Suppressor macrophage treated with lipopolysaccharide for 1 hour (primary cell): ENCODE measurements at regions not wholly inside any gene's neighbourhood (a gene's known extent, or its start where the extent isn't known, plus 50 kb on each side); places are given as distances from the start of the nearest gene placed in this dataset.

Source experiments
- DNase-seq, 3 donors: peaks; one replicate each; pipeline ENCODE4 v3.0.0-alpha.2; 2020 to 2022

DNA sequence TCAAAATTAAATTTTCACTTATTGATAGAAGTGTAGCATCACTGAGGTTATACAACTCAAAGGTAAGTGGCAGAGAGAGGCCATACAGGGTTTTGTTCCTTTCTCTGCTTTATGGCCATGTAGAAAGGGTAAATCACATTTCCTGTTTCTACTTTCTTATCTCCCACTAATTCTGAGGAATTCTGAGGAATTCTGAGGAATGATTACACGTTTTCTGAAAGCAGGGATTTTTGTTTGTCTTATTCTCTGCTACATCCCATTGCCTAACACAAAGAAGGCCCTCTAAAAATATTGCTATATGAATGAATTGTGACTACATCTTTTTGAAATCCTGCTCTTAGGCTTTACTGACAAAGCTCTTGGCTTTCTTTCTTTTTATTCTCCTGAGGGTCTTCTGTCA, 516.9 kb upstream of the ZNF608 start:
- DNase-seq: no peak

DNA sequence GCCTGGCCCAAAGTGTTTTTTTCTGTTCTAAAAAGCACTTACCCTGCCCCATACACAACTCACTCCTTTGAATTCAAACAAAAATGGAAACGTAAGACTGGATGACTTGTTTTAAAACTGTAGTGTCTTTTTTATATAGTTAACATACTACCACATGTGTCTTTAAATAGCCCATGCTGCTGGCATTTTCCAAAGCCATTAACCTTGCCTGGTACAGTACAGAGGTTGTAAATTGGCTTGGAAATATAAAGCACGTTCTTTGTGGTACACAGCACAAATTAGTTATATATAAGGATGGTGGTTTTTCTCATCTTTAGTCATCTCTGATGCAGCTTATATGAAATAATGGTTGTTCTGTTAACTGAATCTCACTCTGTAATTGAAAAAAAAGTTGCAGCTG, 519.7 kb upstream of the ZNF608 start:
- no peak for DNase-seq

DNA sequence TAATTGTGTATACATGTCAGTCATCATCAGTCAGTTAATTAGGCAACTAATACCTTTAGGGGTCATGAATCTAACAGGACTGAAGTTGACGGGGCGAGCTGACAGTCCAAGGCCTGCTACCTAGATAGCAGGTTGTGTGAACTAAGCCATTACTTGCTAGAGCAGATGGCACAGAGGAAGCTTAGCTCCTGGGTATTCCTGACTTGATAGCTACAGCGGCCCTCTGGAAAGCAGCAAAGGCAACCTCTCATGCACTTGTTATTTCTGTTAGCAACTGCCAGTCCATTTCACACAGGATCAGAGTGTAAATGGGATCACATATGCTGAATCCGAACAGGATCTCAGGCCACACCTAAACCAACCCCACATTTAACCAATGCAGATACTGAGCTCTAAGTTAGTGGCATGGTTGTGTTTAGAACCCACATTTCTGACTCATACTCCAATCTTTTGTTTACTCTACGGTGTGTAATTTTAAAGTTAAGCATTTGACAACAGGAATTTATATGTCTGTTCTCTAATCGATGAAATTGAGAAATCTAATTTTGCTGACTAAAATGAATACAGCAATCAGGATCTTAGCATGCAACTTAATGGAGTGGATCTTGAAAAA, 521.3 kb upstream of the ZNF608 start:
- no peak for DNase-seq

DNA sequence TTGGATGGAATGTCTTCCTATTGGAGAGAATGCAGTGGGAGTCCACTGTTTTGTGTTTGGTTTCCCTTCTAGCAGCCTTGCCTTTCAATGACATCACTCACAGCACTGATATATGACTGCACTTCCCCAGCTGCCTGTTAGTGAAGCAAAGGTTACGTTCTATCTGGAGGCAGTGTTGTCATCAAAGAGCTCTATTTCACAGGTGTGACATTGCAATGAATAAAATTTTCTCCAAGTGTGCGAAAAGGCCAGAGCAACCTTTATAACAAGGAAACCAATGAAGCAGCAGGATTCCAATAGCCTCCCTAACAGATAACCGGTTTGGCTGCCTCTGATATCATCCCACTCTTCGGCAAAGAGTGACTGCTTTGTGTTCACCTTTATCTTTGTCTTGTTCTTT, 523.5 kb upstream of the ZNF608 start:
- no peak for DNase-seq

DNA sequence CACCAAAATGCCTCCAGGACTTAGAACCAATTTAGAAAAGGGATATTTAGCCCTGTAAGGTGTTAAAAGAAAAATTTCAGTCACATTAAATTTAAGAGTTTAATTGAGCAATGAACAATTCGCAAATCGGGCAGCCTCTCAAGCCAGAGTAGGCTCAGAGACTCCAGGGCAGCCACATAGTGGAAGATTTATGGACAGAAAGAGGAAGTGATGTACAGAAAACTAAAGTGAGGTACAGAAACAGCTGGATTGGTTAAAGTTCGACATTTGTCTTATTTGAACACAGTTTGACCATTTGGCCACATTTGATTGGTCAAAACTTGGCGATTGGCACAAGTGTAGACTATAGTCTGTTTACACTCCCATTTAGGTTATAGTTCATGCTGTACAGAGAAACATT, 525.9 kb upstream of the ZNF608 start:
- DNase-seq: peak; percentile 5 to 20 (median 17)

DNA sequence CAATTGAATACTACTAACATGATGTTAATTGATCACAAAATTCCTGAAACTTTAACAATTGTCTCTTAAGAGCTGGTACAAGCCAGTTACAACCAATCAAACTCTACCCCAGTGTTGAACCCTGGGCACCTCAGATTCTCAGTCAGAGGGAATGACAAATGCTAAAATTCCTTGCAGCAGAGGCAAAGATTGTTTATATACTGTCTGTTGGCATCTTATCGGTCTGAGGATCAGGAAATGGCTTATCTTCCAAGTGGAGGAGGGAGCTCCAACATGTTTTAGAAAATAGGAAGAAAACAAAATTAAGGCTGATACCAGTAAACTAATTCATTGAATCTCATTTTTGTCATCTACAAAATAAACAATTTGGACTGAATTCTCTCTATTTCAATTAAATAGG, 527.8 kb upstream of the ZNF608 start:
- no peak for DNase-seq

DNA sequence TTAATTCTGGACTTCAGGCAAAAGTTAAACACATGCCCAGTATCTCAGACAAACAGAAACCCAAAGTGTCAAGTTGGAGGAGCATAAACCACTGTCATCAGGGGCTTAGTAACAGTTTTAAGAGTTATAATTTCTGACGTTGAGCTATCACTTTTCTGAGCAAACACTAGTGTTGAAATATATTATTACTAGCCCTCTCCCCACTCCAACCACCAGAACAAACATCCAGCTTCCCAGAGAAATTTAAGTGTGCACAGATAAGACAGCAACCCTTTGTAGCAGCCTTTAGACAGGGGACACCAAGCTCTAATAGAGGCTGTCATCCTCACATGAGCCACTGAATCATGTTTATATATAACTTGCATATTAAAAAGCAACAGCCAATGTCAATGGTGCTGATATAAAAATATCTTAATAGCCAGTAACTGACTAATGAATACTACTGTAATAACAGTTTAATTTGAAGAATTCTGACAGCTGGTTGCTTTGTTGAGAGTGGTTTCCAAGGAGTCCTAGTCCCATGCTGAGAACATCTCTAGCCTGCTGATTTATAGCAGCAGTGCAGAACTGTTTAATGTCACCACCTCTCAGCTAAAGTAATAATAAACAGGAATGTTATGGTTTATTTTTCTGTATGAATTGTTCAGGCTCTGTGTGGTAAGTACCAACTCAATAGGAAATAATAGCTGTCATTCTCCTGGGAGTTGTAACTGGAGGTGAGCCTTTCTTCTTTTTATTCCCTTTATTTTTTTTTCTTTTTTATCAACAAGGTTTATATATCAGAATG, 528.7 kb upstream of the ZNF608 start:
- no peak for DNase-seq

DNA sequence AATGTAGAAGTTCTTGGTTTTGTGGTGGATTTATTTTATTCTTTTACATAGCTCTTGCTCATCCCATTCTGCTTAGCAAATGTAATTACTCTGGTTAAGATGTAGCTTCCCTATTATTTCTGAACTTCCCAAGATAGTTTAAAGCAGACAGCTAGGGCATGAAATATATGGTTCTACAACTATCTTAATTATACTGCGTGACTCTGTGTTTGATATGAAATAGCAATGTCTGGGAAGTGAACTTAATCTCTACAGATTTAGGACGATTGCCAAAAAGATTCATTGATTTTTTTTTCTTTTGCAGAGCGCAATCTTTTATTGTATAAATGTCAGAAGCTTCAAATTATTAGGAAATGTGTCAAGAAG, 529.3 kb upstream of the ZNF608 start:
- no peak for DNase-seq

DNA sequence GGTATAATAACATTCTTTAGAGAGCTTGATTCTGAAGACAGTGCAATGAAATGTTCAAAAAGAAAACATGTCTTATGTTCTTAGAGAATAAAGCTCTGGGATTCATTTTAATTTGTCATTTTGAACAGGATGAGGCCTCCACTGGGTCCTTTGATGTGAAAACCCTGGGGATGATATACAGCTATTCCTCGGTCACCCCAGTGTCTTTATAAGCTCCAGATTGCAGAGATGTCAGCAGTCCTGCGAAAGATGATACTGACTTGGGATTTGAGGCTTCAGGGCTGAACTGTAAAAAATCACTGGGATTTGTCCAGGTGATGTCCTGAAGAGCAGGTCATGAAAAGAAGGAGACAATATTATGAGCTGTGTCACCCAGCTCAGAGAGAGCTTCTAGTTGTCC, 529.7 kb upstream of the ZNF608 start:
- DNase-seq: no peak

DNA sequence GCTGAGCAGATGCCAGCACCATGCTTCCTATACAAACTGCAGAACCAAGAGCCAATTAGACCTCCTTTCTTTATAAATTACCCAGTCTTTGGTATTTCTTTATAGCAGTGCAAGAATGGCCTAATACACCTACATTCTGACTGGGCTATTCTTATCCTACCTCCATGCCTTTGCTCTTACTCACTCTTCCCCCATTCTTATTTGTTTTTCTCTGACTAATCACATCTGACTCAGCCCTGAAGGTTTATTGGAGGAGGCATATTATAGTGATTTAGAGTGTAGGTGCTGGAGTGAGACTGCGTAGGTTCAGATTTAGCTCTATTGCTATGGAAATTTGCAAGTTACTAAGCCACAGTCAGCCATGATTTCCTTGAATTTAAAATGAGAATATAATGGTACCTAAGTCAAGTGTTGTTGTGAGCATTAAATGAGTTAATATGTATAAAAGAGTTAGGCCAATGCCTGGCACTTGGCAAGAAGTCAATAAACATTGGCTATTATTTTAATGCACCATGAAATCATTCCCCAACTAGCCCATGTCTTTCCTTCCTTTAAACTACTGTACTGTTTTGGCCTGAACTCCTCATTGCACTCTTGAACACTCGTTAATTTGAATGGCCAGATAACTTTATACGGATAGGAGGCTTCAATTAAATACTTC, 531.2 kb upstream of the ZNF608 start:
- no peak for DNase-seq

DNA sequence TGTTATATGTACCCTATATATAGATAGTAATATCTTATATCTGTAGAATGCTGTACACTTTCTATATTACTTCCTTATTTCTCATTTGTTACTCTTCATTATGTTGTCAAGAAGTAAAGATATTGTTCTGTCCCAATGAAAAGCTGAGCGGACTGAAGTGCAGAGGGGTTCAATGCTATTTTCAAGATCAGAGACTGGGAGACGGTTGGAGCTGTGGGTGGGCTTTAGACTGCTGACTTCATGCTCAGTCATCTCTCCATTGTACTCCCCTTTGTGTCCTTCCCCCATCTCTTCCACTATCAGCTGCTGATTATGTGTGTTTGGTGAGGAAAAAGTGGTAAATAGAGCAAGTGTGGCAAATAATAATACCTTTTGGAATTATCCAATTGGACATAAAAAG, 532.3 kb upstream of the ZNF608 start:
- DNase-seq: no peak

DNA sequence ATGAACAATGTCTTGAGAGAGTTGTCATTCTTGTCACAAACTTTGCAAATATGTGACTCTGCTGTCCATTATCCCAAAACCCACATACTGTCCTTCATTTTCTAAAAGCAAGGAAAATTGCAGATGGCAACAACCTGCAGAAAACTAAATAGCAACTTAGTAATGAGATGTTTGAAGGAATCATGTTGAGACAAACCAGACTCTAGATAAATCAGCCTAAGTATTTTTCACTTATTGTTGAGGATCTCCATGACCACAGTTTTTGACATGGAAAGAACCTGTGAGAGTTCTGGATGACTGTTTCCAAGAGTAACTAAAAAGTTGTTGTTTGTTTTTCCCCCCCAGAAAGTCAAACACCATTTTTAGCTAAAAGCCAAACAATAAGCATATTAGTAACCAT, 535.2 kb upstream of the ZNF608 start:
- no peak for DNase-seq

DNA sequence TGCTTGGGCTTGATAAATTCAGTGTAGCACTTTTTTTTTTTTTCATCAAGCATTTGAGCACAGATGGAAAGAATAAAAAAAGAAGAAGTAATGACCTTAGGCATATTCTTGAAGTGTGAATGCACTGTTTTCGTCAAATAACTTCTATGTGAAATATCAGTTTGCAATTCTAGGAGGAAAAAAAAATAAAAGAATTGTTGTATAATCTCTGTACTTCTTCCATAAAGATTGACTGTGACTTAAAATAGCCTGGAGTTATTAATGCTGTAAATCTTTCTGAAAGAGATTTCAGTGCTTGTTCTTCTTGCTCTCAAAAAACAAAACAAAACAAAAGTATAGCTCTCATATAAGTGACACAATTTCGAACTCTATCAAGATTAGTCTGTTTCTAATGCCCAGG, 536.9 kb upstream of the ZNF608 start:
- DNase-seq: no peak

DNA sequence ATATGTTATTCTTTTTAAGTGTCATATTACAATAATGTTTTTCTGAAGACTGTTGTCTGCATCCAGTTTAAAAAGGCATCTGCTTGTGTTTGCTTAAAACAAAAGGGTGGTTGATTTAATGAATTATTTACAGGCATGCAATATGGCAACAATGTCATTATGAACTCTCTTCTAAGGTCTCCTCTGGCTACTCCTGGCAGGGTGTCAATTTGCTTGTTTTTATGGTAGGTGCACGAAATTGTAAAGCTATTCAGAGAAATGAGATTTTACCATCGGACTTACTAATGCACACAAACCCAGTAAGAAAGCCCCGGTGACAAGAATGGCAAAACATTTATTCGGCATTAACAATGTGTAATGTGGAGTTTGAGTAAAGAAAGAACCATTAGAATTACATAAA, 539.8 kb upstream of the ZNF608 start:
- DNase-seq: no peak

DNA sequence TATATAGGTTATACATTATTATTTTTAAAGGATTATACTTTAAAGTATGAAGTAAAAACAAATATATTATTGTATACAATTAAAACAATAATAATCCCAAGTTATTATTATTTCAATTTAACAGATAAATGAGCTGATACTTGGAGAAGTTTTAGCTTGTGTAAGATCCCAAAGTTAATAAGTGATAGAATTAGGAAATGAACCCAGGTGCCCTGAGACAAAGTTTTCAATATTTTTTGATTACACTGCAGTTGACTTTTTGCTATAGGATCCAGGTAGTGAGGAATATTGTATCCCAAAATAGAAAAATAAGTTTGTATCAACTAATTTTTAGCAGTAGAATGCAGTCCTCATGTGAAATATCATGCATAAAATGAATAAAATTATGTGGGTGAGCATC, 543.2 kb upstream of the ZNF608 start:
- DNase-seq: no peak

DNA sequence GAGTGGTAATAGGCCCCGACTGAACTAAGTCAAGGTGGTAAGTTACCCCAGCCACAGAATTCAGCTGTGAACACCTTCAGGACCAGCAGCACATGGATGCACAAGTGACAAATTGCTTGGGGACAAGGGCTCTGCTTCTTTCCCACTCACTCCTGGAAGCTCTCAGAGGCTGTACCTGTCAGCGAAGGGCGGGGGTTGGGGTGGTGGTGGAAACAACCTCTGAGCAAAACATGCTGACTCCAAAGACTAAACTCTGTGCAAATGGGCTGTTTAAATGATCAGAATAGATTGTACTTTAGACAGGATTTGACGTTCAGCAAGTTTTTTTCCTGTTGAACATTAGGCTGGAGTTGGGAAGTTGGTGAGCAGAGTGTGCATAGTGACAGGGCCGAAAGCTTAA, 544.5 kb upstream of the ZNF608 start:
- DNase-seq: no peak

DNA sequence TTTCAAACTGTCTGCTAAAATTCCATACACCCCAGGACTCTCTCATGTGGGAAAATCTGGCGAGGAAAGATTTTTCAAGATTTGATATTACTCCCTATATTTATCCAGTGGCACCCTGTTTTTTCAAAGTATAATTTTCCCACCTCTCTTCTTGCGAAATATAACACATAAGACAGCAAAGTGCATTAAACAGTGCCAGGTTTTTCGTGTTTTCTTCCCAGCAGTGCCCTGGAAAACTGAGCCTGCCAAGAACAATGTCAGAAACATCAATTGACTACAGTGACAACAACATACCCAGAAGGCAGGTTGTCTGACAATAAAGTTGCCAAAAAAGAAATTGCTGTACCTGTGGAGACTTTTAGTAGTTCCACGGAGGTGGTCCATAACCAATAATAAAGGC, 545.0 kb upstream of the ZNF608 start:
- no peak for DNase-seq

DNA sequence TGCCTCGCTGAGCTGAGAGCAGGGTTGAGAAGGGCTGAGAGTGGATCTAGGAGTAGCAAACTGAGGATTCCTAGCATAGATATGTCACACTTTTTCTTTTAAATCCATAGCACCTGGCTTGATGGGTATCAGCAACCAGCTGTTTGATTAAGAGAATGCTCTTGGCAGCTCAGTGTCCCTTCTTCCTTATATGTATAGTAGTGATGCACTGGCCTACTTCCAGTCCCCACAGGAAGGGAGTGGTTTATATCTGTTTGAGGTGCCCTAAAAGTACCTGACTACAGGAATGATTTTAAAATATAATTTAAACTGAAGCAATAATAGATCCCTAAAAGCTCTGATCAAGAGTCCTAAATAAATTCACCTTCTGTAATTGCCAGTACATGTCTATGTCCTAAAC, 546.8 kb upstream of the ZNF608 start:
- no peak for DNase-seq

DNA sequence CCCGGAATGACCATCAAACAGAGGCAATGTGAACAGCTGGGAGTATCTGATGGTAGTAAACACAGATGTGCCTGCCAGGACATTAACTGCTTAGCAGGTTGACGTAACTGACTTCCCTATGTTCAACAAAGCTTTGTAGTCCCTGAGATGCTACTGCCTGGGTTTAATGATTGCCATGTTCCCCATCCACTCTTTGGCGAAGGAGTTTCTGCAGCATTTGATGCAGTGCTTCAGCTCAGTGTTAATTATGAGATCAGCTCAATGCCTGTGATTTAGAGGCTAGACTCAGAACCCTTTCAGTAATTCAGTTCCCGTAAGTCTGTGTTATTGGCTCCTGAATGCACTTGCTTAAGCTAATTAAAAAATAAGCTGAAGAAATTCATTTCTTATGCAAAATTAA, 547.3 kb upstream of the ZNF608 start:
- DNase-seq: no peak

DNA sequence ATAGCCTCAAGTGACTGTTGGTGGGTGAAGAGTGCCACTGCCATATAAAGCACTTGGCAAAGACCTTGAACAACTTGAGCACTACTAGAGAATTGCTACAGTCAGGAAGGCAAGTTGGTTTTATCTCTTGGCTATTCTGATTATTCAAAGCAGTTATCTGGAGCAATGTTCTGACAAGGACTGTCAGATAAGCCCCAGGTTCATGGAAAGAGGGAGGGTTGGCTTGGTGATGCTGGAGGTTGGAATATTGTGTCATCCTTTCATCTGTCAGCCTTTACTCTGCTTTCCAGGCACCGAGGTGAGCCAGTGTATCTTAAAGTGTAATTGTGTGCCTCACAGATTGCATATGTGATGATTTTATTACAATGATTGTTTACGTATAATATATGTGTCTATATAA, 548.4 kb upstream of the ZNF608 start:
- no peak for DNase-seq

DNA sequence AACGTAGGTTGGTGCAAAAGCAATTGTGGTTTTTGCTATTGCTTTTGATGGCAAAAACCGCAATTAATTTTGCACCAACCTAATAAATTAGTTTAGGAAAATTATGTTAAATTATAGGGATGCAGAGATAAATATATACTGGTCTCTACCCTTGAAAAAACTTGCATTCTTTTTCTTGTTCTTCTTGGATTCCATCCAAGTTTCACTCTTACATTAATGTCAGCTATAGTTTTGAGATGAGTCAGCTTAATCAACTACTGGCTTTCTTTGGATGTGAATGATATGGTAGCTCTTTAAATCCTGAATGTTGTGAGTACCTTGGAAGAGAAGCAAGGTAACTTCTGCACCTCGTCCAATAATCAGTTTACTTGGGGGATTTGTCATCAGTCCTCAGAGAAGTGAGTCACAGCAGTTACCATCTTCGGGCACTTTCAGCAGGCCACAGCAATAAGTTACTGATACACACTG, 549.0 kb upstream of the ZNF608 start:
- peak in 1 of 3 donors; percentile 9 for DNase-seq

DNA sequence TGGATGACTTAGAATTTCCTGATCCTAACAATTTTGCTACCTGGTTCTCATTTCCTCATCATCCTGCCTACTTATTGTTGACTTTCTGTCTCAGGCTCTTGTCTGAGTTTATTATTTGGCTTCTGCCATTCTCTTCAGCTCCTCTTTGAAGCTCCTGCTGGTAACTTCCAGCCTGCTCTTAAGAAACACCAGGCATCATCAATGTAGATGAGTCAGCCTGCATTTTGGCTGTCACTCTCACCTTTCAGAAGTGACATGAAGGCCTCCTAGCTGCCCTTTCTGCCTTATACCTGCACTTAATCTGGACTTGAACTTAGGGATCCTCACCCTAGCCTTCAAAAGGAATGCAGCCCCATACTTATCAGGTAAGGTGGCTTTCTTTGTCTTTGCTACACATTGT, 551.8 kb upstream of the ZNF608 start:
- DNase-seq: no peak

DNA sequence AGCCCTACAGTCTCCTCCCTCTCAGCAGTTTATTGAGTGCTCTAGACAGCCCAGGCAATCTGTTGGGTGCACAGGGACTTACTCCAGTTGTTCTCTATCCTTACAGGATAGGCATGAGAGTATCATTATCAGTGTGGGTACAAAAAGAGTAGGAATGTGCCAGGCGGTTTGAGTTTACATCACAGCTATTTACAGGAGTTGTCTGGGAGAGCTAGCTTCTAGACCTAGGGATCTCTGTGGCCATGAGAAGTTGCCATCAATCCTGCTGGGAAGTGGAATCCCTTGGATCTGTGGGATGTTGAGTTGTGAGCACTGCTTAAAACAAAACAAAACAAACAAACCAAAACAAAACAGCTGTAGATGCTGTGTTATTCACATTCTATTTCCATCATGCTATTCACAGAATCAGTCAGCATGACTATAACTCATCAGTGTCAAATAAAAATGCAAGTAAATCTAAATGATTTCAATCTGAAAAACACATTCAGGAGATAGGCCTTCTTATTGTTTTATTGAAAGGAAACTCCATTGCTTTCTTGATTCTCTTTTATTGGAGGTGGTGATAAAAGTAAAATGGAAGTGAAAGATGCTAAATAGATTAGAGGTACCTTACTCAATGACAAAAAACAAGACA, 552.4 kb upstream of the ZNF608 start:
- DNase-seq: no peak

DNA sequence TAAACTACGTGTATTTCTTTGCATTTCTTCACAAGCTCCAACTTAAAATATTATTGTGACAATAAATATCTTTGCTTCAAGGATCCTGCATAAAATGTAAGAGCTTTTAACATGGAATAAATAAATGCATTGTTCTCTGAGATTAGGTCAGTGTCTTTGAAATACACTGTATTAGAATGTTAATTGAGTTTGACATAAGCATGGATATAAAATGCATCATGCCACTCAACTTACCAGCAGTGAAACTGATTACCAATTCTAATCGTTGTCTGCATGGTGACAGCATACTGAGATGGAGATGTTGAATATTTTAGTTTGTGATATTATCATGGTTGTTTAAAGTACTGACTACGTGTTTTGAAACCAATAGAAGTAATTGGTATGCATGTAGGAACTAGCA, 555.3 kb upstream of the ZNF608 start:
- no peak for DNase-seq
